ENCODE measurements at regions not wholly inside any gene's neighbourhood (a gene's known extent, or its start where the extent isn't known, plus 50 kb on each side); places are given as distances from the start of the nearest gene placed in this dataset.

DNA sequence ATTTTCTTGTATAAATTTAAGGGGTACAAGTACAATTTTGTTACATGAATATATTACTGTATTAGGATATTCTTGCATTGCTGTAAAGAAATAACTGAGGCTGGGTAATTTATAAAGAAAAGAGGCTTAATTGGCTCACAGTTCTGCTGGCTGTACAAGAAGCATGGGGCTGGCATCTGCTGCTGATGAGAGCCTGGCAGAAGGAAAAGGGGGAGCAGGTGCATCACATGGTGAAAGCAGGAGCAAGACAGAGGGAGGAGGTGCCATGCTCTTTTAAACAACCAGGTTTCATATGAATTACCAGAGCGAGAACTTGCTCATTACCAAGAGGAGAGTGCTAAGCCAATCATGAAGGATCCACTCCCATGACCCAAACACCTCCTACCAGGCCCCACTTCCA, 399.5 kb upstream of the RAB6C start:
- ATAC-seq, result no peak
- Mint-ChIP-seq H3K9me3 (peaks cover 12% of the 10 kb centered on the region), H3K27me3 (ENCODE audit: low read depth) (no peaks in the 10 kb centered on the region), H3K4me3 (no peak overlapping the region), H3K36me3 (ENCODE audit: insufficient read depth) (no peaks in the 10 kb centered on the region), H3K4me1 (ENCODE audit: low read depth) (no peaks in the 10 kb centered on the region)
- DNase-seq, result no peak

DNA sequence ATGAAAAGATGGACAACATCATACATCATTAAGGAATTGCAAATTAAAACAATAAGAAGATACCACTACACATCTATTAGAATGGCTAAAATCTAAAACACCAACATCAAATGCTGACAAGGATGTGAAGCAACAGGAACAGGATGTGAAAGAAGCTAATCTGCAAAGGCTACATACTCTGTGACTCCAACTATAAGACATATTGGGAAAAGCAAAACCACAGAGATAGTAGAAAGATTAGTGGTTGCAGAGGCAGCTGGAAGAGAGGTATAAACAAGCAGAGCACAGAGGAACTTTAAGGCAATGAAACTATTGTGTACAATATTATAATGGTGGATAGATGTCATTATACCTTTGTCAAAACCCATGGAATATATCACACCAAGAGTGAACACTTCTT, 393.7 kb upstream of the RAB6C start:
- Mint-ChIP-seq H3K36me3 (ENCODE audit: insufficient read depth) (no peaks in the 10 kb centered on the region), H3K4me1 (ENCODE audit: low read depth) (no peaks in the 10 kb centered on the region), H3K4me3 (no peak overlapping the region), H3K27me3 (ENCODE audit: low read depth) (peaks cover 4% of the 10 kb centered on the region), H3K9me3 (peaks cover 9% of the 10 kb centered on the region)
- DNase-seq, result no peak
- no peak for ATAC-seq

DNA sequence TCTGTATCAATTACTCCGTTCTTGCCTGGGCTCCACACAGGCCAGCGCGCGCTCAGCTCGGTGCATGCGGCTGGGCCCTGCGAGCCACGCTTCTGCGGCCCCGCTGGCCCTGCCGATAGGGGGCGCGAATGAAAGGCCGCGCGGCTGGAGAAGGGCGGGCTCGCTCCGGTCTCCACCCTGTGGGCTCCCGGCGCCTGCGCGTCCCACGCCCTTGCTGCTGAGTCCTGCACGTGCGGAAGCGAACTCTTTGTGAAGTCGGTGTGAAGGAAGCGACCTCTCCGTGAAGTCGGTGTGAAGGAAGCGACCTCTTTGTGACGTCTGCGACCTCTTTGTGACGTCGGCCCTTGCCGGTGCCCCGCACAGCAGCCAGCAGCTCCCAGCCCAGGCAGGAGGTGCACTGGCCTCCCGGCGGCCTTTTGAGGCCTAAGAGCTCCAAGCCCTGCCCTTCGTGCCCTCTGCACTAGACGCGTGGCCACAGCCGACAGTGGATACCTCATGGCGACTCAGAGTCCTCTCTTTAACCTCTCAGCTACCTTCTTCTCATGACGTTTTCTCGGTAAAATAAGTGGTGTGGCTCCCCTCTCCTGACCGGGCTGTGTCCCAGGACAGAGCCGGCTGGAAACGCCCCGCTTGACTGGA, 391.9 kb upstream of the RAB6C start:
- no peak for DNase-seq
- Mint-ChIP-seq H3K9me3 (peaks cover 3% of the 10 kb centered on the region), H3K4me3 (no peak overlapping the region), H3K4me1 (ENCODE audit: low read depth) (no peaks in the 10 kb centered on the region), H3K27me3 (ENCODE audit: low read depth) (peaks cover 4% of the 10 kb centered on the region), H3K36me3 (ENCODE audit: insufficient read depth) (no peaks in the 10 kb centered on the region)
- ATAC-seq, result no peak

DNA sequence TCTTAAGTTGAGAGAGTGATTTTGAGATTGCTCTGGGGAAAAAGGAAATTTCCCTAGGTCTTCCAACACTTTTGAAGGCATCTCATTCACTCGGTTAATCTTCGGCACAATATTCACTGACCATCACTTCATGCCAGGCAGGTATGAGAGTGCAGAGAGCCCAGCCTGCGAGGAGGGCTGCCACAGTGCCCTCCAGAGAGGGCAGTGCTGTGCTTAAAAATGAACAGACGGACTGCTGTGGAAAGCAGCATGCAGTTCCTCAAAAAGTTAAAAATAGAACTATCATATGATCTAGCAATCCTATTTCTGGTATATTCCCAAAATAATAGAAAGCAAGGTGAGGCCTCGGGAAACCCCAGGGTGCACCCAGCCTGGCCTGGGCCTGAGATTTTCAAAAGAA, 374.9 kb upstream of the RAB6C start:
- no peak for ATAC-seq
- H3K9me3 Mint-ChIP-seq, result peaks cover 5% of the 10 kb centered on the region
- no peak for DNase-seq

DNA sequence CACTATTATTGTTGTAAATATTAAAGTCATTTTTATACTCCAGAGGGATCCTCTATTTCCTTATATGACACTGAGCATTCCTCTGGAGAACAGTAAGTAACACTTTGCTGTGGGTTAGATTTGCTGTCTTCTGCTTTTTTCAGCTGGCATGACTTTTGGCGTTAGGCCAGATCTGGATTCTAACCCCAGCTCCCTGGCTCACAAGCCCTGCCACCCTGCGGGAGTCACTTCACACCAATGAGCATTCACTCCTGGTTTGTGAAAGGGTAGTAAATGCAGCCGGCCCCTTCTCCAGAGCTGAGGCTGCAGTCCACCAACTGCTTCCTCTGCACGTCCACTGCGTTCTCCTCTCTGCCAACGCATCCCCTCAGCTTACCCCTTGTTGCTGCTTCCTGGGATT, 373.8 kb upstream of the RAB6C start:
- Mint-ChIP-seq H3K36me3 (ENCODE audit: insufficient read depth) (no peaks in the 10 kb centered on the region), H3K4me1 (ENCODE audit: low read depth) (no peaks in the 10 kb centered on the region), H3K4me3 (no peak overlapping the region), H3K9me3 (peaks cover 5% of the 10 kb centered on the region), H3K27me3 (ENCODE audit: low read depth) (peaks cover 4% of the 10 kb centered on the region)
- ATAC-seq (no peak), DNase-seq (no peak)

More for the DNA sequence above, 374.9 kb upstream of the RAB6C start:
- Mint-ChIP-seq H3K27me3 (ENCODE audit: low read depth) (peaks cover 4% of the 10 kb centered on the region), H3K4me1 (ENCODE audit: low read depth) (no peaks in the 10 kb centered on the region), H3K4me3 (no peak overlapping the region), H3K36me3 (ENCODE audit: insufficient read depth) (no peaks in the 10 kb centered on the region)

DNA sequence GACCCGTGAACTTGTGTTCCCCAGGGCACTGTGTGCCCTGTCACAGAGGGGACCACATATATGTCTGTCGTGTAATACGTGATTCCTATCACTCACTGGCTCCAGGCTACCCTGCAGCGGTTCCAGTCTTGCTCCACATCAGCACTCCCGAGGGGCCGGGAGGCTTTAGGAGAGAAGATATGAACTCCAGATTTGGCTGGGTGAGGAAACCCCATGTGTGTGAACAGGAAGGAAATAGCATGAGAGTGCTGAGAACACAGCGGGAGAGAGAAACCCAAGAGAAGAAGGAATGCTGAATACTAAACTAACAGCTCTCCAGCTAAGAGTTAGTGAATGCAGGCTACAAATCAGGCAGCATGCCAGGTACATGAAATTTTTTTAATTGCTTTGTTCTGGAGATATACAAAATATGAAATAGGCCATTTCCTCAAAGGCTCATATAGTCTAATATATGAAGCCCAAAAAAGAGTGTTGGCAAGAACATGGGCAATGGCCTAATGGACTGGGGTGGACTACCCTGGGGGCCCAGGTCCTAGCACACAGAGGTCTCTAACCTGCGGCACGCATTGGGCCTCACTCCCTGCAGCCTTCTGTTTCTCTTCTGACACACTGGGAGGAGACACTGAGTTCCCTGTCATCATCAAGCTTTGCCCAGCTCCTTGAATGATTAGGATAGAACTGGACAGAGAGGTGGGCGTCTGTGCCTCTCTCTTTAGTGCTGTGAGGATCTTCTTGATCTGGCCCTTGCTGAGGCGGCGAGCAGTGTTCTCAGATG, 372.8 kb upstream of the RAB6C start:
- peaks cover 5% of the 10 kb centered on the region for H3K9me3 Mint-ChIP-seq
- H3K4me1 Mint-ChIP-seq (ENCODE audit: low read depth), result no peaks in the 10 kb centered on the region

DNA sequence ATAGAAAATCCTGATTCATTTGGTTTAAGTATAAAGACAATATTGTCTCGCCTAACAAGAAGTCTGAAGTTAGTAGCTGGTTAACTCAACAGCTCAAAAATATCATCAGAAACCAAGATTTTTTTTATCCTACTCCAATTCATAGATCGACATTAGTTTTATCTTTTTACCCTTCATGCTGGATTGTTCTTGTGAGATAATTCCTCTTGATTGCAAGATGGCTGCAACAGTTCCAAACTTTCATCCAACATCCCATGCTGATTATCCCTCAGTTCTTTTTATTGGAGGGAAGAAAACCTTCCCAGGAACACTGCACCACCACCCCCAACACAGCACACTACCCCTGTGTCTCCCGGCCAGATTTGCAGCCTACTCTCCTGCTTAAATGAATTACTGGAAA, 370.2 kb upstream of the RAB6C start:
- H3K4me1 Mint-ChIP-seq (ENCODE audit: low read depth), result no peaks in the 10 kb centered on the region
- ATAC-seq (no peak), DNase-seq (no peak)
- no peak overlapping the region for H3K4me3 Mint-ChIP-seq
- H3K36me3 Mint-ChIP-seq (ENCODE audit: insufficient read depth), result no peaks in the 10 kb centered on the region
- peaks cover 5% of the 10 kb centered on the region for H3K9me3 Mint-ChIP-seq
- H3K27me3 Mint-ChIP-seq (ENCODE audit: low read depth), result peaks cover 5% of the 10 kb centered on the region

More for the DNA sequence above, 372.8 kb upstream of the RAB6C start:
- ATAC-seq (no peak), DNase-seq (no peak)
- H3K4me3 Mint-ChIP-seq, result no peak overlapping the region
- no peaks in the 10 kb centered on the region for H3K36me3 Mint-ChIP-seq (ENCODE audit: insufficient read depth)
- H3K27me3 Mint-ChIP-seq (ENCODE audit: low read depth), result peaks cover 4% of the 10 kb centered on the region

DNA sequence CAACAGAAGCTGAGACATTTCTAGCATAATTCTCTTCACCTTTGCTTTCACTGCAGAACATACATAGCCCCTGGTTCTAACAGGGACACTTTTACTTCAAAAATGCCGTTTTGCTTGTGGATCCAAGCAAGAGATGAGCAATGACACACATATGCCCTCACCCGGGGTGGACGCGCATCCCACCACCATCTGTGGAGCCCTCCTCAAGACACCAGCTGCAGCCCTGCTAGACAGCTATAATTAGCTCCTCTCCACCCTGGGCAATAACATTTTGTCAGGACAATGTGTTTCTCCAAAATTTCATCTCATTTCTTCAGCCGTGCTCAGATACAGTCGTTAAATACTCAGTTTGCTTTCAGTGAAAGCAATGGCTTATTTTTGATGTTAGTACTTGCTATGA, 368.7 kb upstream of the RAB6C start:
- Mint-ChIP-seq H3K4me3 (no peak overlapping the region), H3K9me3 (peaks cover 5% of the 10 kb centered on the region), H3K27me3 (ENCODE audit: low read depth) (peaks cover 10% of the 10 kb centered on the region), H3K36me3 (ENCODE audit: insufficient read depth) (no peaks in the 10 kb centered on the region), H3K4me1 (ENCODE audit: low read depth) (no peaks in the 10 kb centered on the region)
- ATAC-seq (no peak), DNase-seq (no peak)

DNA sequence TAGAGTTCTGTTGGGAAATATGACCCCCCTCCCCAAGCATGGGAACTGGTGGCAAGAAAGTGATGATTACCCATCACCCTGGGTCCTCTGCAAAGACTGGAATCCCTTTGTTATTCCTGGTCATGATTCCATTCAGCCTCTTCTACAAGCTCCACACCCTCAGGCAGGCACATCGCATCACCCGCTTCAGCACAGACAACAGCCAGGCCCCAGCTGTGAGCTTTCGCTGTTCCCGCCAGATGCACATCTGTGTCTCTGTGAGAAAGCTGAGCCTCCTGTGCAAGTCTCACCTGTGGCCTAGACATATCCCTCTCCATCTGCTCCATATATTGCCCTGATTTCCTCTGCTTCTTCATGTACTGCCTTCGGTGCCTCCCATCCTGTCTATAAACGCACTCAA, 368.0 kb upstream of the RAB6C start:
- no peak for DNase-seq

DNA sequence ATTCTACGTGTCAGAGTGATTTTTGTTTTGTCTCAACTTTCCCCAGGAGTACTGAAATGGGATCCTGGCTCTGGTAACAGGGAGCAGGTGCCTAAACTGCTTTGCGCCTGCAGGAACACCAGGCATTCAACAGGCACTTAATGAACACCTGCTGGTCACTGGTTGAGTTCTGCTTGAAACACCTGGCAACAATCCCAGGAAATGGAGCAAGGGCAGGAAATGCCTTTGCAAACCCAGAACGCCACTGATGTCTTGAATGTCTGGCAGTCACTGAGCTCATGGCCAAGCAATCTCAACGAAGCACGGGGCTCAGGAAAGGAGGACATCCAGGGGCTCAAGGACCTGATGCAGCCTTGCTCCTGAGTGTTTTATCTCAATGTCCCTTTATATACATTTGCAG, 360.0 kb upstream of the RAB6C start:
- Mint-ChIP-seq H3K36me3 (ENCODE audit: insufficient read depth) (no peaks in the 10 kb centered on the region), H3K27me3 (ENCODE audit: low read depth) (peaks cover 3% of the 10 kb centered on the region), H3K9me3 (no peaks in the 10 kb centered on the region), H3K4me1 (ENCODE audit: low read depth) (no peaks in the 10 kb centered on the region), H3K4me3 (no peak overlapping the region)
- no peak for DNase-seq
- ATAC-seq, result no peak

More for the DNA sequence above, 368.0 kb upstream of the RAB6C start:
- H3K4me3 Mint-ChIP-seq, result no peak overlapping the region
- no peaks in the 10 kb centered on the region for H3K4me1 Mint-ChIP-seq (ENCODE audit: low read depth)
- peaks cover 7% of the 10 kb centered on the region for H3K27me3 Mint-ChIP-seq (ENCODE audit: low read depth)
- no peak for ATAC-seq
- no peaks in the 10 kb centered on the region for H3K36me3 Mint-ChIP-seq (ENCODE audit: insufficient read depth)
- peaks cover 5% of the 10 kb centered on the region for H3K9me3 Mint-ChIP-seq

DNA sequence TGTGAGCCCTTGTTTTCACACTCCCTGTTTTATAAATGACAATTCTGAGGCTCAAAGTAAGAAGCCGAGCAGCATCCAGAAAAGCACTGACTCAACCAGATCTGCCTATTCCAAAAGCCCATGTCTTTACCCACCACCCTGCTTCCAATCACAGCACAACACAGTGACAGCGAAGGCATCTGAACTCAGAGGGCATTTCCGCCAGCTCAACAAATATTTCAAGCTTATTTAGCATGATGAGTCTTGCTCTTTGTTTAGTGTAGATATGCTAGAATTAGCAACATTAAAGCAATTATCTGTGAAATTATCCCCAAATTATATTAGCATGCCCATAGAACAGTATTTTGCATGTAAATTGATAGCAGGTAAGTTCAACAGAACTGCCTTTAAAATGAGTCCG, 359.1 kb upstream of the RAB6C start:
- Mint-ChIP-seq H3K36me3 (ENCODE audit: insufficient read depth) (no peaks in the 10 kb centered on the region), H3K4me1 (ENCODE audit: low read depth) (no peaks in the 10 kb centered on the region), H3K4me3 (no peak overlapping the region), H3K9me3 (no peaks in the 10 kb centered on the region), H3K27me3 (ENCODE audit: low read depth) (no peaks in the 10 kb centered on the region)
- ATAC-seq (no peak), DNase-seq (no peak)

DNA sequence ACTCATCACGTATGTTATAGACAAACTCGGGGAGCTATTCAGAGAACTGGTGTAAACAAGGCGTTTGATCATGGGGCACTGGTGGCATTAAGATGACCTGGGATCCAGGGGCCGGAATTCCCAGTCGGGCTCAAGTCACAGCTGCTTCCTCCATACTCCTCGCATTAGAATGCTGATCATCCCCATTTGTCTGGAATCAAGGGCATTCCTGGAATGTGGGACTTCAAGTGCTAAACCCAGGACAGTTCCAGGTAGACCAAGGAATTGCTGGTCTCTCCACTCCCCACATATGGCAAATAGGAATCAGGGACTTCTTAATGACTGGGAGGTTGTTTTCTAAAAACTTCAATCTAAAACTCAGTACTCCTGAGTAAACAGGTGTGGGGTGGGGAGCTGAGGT, 355.7 kb upstream of the RAB6C start:
- Mint-ChIP-seq H3K36me3 (ENCODE audit: insufficient read depth) (no peaks in the 10 kb centered on the region), H3K9me3 (no peaks in the 10 kb centered on the region), H3K4me3 (no peak overlapping the region), H3K4me1 (ENCODE audit: low read depth) (no peaks in the 10 kb centered on the region), H3K27me3 (ENCODE audit: low read depth) (no peaks in the 10 kb centered on the region)
- DNase-seq (no peak), ATAC-seq (no peak)

DNA sequence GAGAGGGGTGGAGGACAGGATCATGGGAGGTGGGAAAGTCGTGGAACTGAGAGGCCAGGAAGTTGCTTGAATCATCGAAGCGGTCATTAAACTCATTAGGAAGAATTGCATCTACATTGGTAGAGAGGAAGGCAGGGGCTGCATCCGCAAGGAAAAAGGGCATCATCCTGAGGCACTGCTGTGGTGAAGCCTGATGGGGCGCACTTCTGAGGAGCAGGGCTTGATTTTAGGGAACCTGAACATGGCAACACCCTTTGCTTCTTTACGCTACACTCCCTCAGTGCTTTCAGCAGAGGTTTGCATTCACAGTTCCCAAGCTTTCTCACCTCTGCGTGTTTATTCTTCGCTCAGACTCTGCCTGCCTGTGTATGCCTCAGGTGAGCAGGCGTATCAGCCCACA, 352.0 kb upstream of the RAB6C start:
- DNase-seq (no peak), ATAC-seq (no peak)
- Mint-ChIP-seq H3K27me3 (ENCODE audit: low read depth) (no peaks in the 10 kb centered on the region), H3K9me3 (peaks cover 4% of the 10 kb centered on the region), H3K36me3 (ENCODE audit: insufficient read depth) (no peaks in the 10 kb centered on the region), H3K4me3 (no peak overlapping the region), H3K4me1 (ENCODE audit: low read depth) (no peaks in the 10 kb centered on the region)

DNA sequence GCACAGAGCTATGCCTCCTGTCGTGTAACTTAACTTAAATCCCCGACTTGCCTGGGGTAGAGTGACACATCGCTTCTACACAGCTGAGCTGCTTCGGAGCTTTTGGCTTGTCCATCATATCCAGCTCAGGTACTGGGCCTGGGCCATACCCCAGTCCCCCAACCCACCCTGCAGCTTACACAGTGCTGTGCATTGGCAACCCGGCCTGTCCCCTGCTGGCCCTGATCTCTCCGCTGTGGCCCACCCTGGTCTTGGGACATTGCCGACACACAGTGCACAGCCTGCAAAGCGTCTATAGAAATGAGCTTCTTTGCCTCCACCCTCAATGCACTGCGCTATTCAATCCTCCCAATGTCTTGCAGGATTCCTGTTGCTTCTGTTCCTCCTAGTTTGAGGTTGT, 342.8 kb upstream of the RAB6C start:
- no peaks in the 10 kb centered on the region for H3K9me3 Mint-ChIP-seq
- peaks cover 2% of the 10 kb centered on the region for H3K27me3 Mint-ChIP-seq (ENCODE audit: low read depth)
- ATAC-seq, result no peak
- H3K4me3 Mint-ChIP-seq, result no peak overlapping the region
- H3K4me1 Mint-ChIP-seq (ENCODE audit: low read depth), result no peaks in the 10 kb centered on the region
- no peaks in the 10 kb centered on the region for H3K36me3 Mint-ChIP-seq (ENCODE audit: insufficient read depth)
- DNase-seq, result no peak

DNA sequence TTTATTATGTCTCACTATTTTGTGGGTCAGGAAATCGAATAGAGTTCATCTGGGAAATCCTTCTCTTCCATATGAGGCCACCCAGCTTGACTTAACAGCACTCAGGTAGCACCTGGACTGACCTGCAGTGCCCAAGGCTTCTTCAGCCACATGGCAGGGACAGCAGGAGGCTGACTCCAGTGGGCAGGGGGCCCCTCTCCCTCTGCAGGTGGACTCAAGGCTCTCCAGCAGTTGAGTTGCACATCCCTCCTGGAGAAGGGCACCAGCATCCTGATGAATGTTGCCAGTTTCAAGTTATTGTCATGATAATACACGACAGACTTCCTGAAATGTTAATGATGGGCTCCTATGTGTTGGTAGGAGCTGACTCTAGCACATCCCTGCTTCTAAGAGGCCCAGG, 338.1 kb upstream of the RAB6C start:
- Mint-ChIP-seq H3K27me3 (ENCODE audit: low read depth) (peaks cover 2% of the 10 kb centered on the region), H3K4me1 (ENCODE audit: low read depth) (no peaks in the 10 kb centered on the region), H3K4me3 (no peak overlapping the region), H3K9me3 (no peaks in the 10 kb centered on the region), H3K36me3 (ENCODE audit: insufficient read depth) (no peaks in the 10 kb centered on the region)
- DNase-seq (no peak), ATAC-seq (no peak)

Data from activated T-cell treated with anti-CD3 and anti-CD28 coated beads, Interleukin-2, amount 50 U/mL, for 4 hours (primary cell).